ENCODE measurements at regions not wholly inside any gene's neighbourhood (a gene's known extent, or its start where the extent isn't known, plus 50 kb on each side); places are given as distances from the start of the nearest gene placed in this dataset.

- WGBS (ENCODE audit: insufficient coverage, insufficient read length) = no CpG with 5 or more reads among the region's 7 CpGs
Observed at GRCh38 chr9:79043916-79044315, 527.8 kb upstream of the TLE4 start.

GRCh38 chr9:79046401-79046800 lies 525.4 kb upstream of the TLE4 start:
- no peak overlapping the region for H3K4me3 ChIP-seq (ENCODE audit: low read length)
- no peaks in the 10 kb centered on the region for H3K36me3 ChIP-seq (ENCODE audit: control insufficient read depth, insufficient read depth, low read length)
- no CpG with 5 or more reads among the region's 2 CpGs for WGBS (ENCODE audit: insufficient coverage, insufficient read length)
- H3K9me3 ChIP-seq (ENCODE audit: control insufficient read depth, insufficient read depth, low read length) = no peaks in the 10 kb centered on the region
- no peak for DNase-seq (ENCODE audit: low read depth, low spot score)
- H3K4me1 ChIP-seq (ENCODE audit: control insufficient read depth, insufficient read depth, low read length) = no peaks in the 10 kb centered on the region
- no peaks in the 10 kb centered on the region for H3K27me3 ChIP-seq (ENCODE audit: control insufficient read depth, insufficient read depth, low read length)
- no peak overlapping the region for H3K27ac ChIP-seq (ENCODE audit: low read length)

More at GRCh38 chr9:79043916-79044315, 527.8 kb upstream of the TLE4 start:
- no peaks in the 10 kb centered on the region for H3K4me1 ChIP-seq (ENCODE audit: control insufficient read depth, insufficient read depth, low read length)
- H3K36me3 ChIP-seq (ENCODE audit: control insufficient read depth, insufficient read depth, low read length) = no peaks in the 10 kb centered on the region
- no peak for DNase-seq (ENCODE audit: low read depth, low spot score)
- no peak overlapping the region for H3K27ac ChIP-seq (ENCODE audit: low read length)
- H3K4me3 ChIP-seq (ENCODE audit: low read length) = no peak overlapping the region
- H3K9me3 ChIP-seq (ENCODE audit: control insufficient read depth, insufficient read depth, low read length) = no peaks in the 10 kb centered on the region
- no peaks in the 10 kb centered on the region for H3K27me3 ChIP-seq (ENCODE audit: control insufficient read depth, insufficient read depth, low read length)

DNA sequence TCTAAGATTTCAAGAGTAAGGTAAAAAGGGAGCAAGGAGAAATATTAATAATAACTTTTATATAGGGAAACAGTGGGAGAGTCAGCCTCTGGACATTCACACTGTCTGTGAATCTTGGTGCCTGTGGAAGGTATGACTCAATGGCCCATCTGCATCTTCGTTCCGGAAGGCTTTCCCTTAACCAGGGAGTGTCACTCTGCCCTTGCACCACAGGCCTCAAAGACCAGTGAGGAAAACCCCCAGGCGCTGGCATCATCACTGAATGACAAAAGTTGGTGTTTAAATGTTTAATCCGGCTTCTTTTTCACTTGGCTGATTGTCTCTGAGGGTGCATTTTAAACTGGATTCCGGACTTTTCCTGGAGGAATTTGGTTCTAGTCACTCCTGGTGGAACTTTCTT lies 522.4 kb upstream of the TLE4 start:
- no peak overlapping the region for H3K4me3 ChIP-seq (ENCODE audit: low read length)
- no peaks in the 10 kb centered on the region for H3K4me1 ChIP-seq (ENCODE audit: control insufficient read depth, insufficient read depth, low read length)
- no peaks in the 10 kb centered on the region for H3K27me3 ChIP-seq (ENCODE audit: control insufficient read depth, insufficient read depth, low read length)
- no peak for DNase-seq (ENCODE audit: low read depth, low spot score)
- H3K36me3 ChIP-seq (ENCODE audit: control insufficient read depth, insufficient read depth, low read length) = no peaks in the 10 kb centered on the region
- no peak overlapping the region for H3K27ac ChIP-seq (ENCODE audit: low read length)
- H3K9me3 ChIP-seq (ENCODE audit: control insufficient read depth, insufficient read depth, low read length) = no peaks in the 10 kb centered on the region
- no CpG with 5 or more reads among the region's 5 CpGs for WGBS (ENCODE audit: insufficient coverage, insufficient read length)

DNA sequence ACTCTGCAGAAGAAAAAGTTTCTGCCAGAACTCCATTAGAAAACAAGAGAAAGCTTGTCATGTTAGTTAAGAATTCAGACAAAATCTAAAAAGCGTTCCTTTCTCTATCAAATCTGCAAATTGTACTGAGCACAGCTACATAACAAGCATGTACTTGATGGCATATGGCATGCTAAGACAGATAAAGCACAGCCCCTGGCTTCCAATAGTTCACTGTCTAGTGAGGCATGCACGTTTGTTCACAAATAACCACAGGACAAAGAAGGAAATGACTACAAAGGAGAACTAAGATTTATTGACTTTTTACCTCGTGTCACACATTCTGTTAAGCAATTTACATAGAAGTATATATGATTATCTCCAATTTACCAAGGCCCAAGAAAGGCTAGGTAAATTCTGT lies 518.2 kb upstream of the TLE4 start:
- Histone ChIP-seq H3K27ac (ENCODE audit: low read length) (no peak overlapping the region), H3K4me1 (ENCODE audit: control insufficient read depth, insufficient read depth, low read length) (no peaks in the 10 kb centered on the region), H3K36me3 (ENCODE audit: control insufficient read depth, insufficient read depth, low read length) (no peaks in the 10 kb centered on the region), H3K27me3 (ENCODE audit: control insufficient read depth, insufficient read depth, low read length) (no peaks in the 10 kb centered on the region), H3K4me3 (ENCODE audit: low read length) (no peak overlapping the region), H3K9me3 (ENCODE audit: control insufficient read depth, insufficient read depth, low read length) (no peaks in the 10 kb centered on the region)
- WGBS (ENCODE audit: insufficient coverage, insufficient read length) = no CpG with 5 or more reads among the region's 3 CpGs
- DNase-seq (ENCODE audit: low read depth, low spot score) = no peak

DNA sequence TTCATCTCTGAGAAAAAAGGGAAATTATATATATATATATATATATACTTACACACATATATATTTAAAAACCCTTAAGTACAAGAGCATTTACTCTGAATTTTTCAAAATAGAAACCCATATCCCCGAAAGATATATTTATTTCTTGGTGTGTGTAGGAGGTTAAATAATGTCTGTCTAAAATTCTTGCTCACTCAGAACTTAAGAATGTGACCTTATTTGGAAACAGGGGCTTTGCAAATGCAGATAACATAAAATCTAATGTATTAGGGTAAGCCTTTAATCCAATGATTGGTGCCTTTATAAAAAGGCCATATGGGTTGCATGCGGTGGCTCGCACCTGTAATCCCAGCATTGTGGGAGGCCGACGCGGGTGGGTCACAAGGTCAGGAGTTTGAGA lies 517.3 kb upstream of the TLE4 start:
- Histone ChIP-seq H3K27me3 (ENCODE audit: control insufficient read depth, insufficient read depth, low read length) (no peaks in the 10 kb centered on the region), H3K36me3 (ENCODE audit: control insufficient read depth, insufficient read depth, low read length) (no peaks in the 10 kb centered on the region), H3K4me1 (ENCODE audit: control insufficient read depth, insufficient read depth, low read length) (no peaks in the 10 kb centered on the region), H3K9me3 (ENCODE audit: control insufficient read depth, insufficient read depth, low read length) (no peaks in the 10 kb centered on the region), H3K4me3 (ENCODE audit: low read length) (no peak overlapping the region), H3K27ac (ENCODE audit: low read length) (no peak overlapping the region)
- DNase-seq (ENCODE audit: low read depth, low spot score) = no peak
- no CpG with 5 or more reads among the region's 6 CpGs for WGBS (ENCODE audit: insufficient coverage, insufficient read length)

GRCh38 chr9:79056041-79056440 lies 515.7 kb upstream of the TLE4 start:
- Histone ChIP-seq H3K36me3 (ENCODE audit: control insufficient read depth, insufficient read depth, low read length) (no peaks in the 10 kb centered on the region), H3K4me1 (ENCODE audit: control insufficient read depth, insufficient read depth, low read length) (no peaks in the 10 kb centered on the region), H3K9me3 (ENCODE audit: control insufficient read depth, insufficient read depth, low read length) (no peaks in the 10 kb centered on the region), H3K27ac (ENCODE audit: low read length) (no peak overlapping the region), H3K27me3 (ENCODE audit: control insufficient read depth, insufficient read depth, low read length) (no peaks in the 10 kb centered on the region), H3K4me3 (ENCODE audit: low read length) (no peak overlapping the region)
- no peak for DNase-seq (ENCODE audit: low read depth, low spot score)
- no CpG with 5 or more reads among the region's 5 CpGs for WGBS (ENCODE audit: insufficient coverage, insufficient read length)

- no peaks in the 10 kb centered on the region for H3K4me1 ChIP-seq (ENCODE audit: control insufficient read depth, insufficient read depth, low read length)
Observed at GRCh38 chr9:79057576-79057975, 514.2 kb upstream of the TLE4 start.

GRCh38 chr9:79060766-79061165 lies 511.0 kb upstream of the TLE4 start:
- no peaks in the 10 kb centered on the region for H3K4me1 ChIP-seq (ENCODE audit: control insufficient read depth, insufficient read depth, low read length)
- H3K9me3 ChIP-seq (ENCODE audit: control insufficient read depth, insufficient read depth, low read length) = no peaks in the 10 kb centered on the region
- no CpG with 5 or more reads among the region's 1 CpG for WGBS (ENCODE audit: insufficient coverage, insufficient read length)
- no peaks in the 10 kb centered on the region for H3K27me3 ChIP-seq (ENCODE audit: control insufficient read depth, insufficient read depth, low read length)
- DNase-seq (ENCODE audit: low read depth, low spot score) = no peak
- H3K4me3 ChIP-seq (ENCODE audit: low read length) = no peak overlapping the region
- H3K36me3 ChIP-seq (ENCODE audit: control insufficient read depth, insufficient read depth, low read length) = no peaks in the 10 kb centered on the region
- H3K27ac ChIP-seq (ENCODE audit: low read length) = no peak overlapping the region

More at GRCh38 chr9:79057576-79057975, 514.2 kb upstream of the TLE4 start:
- Histone ChIP-seq H3K36me3 (ENCODE audit: control insufficient read depth, insufficient read depth, low read length) (no peaks in the 10 kb centered on the region), H3K27ac (ENCODE audit: low read length) (no peak overlapping the region), H3K4me3 (ENCODE audit: low read length) (no peak overlapping the region), H3K27me3 (ENCODE audit: control insufficient read depth, insufficient read depth, low read length) (no peaks in the 10 kb centered on the region), H3K9me3 (ENCODE audit: control insufficient read depth, insufficient read depth, low read length) (no peaks in the 10 kb centered on the region)
- no peak for DNase-seq (ENCODE audit: low read depth, low spot score)

DNA sequence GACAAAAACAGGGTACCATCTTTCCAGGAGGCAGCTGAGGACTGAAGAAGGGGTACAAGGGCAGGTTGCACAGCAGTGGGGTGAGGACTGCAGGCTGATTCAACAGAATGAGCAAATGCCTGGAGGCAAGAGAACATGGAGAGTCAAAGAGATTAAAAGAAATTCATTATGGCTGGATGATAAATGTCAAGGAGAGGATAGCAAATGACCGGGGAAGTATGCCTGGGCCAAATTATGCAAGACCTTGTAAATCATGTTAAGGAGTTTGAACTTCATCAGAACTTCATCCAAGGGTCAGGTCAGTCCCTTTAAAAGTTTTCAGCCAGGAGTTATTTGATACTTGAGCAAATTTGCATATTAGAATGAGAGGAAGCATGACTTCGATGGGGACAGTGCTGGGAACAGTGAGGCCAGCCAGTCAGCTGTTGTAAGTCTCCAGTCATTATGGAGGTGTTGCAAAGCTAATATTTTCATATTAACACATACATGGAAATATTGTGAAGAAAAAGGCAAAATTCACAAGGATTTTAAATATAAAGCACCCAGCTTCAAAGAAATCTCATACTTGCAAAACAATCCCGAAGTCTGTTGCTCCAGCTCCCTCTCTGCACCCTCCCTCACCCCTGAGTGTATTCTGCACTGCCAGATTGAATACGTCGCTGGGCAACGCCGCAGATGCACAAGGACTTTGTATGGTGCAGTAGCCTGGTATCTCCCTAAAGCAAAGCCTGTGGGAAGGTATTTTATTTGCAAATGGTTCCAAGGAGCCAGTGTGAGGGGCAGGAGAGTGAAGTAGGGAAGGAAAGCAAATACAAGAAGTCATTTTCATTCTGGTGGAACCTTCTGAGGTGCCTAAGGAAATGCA lies 509.8 kb upstream of the TLE4 start:
- H3K27me3 ChIP-seq (ENCODE audit: control insufficient read depth, insufficient read depth, low read length) = no peaks in the 10 kb centered on the region
- H3K36me3 ChIP-seq (ENCODE audit: control insufficient read depth, insufficient read depth, low read length) = no peaks in the 10 kb centered on the region
- no CpG with 5 or more reads among the region's 7 CpGs for WGBS (ENCODE audit: insufficient coverage, insufficient read length)
- no peak overlapping the region for H3K4me3 ChIP-seq (ENCODE audit: low read length)
- H3K4me1 ChIP-seq (ENCODE audit: control insufficient read depth, insufficient read depth, low read length) = no peaks in the 10 kb centered on the region
- H3K27ac ChIP-seq (ENCODE audit: low read length) = no peak overlapping the region
- no peak for DNase-seq (ENCODE audit: low read depth, low spot score)
- H3K9me3 ChIP-seq (ENCODE audit: control insufficient read depth, insufficient read depth, low read length) = no peaks in the 10 kb centered on the region

DNA sequence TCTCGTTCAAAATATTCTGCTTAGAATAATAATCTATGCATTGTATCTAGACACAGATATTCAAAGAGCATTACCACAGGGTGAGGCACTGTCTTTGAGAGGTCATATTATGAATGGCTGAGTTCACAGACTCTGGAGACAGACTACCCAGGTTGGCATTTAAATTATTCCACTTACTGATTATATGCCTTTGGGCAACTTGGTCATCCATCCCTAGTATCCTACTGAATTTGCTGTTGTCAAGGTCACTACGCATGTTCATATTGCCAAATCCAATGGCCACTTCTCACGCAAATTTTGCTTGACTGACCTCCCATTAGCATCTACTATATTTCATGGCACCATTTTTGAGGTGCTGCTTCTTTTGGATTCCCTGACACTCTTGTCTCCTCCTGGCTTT lies 498.6 kb upstream of the TLE4 start:
- no peaks in the 10 kb centered on the region for H3K9me3 ChIP-seq (ENCODE audit: control insufficient read depth, insufficient read depth, low read length)
- WGBS (ENCODE audit: insufficient coverage, insufficient read length) = no CpG with 5 or more reads among the region's 3 CpGs
- H3K4me1 ChIP-seq (ENCODE audit: control insufficient read depth, insufficient read depth, low read length) = no peaks in the 10 kb centered on the region
- H3K27me3 ChIP-seq (ENCODE audit: control insufficient read depth, insufficient read depth, low read length) = no peaks in the 10 kb centered on the region
- H3K27ac ChIP-seq (ENCODE audit: low read length) = no peak overlapping the region
- DNase-seq (ENCODE audit: low read depth, low spot score) = no peak
- H3K4me3 ChIP-seq (ENCODE audit: low read length) = no peak overlapping the region
- H3K36me3 ChIP-seq (ENCODE audit: control insufficient read depth, insufficient read depth, low read length) = no peaks in the 10 kb centered on the region

GRCh38 chr9:79080536-79080935 lies 491.2 kb upstream of the TLE4 start:
- Histone ChIP-seq H3K4me1 (ENCODE audit: control insufficient read depth, insufficient read depth, low read length) (no peaks in the 10 kb centered on the region), H3K4me3 (ENCODE audit: low read length) (no peak overlapping the region), H3K27me3 (ENCODE audit: control insufficient read depth, insufficient read depth, low read length) (no peaks in the 10 kb centered on the region), H3K36me3 (ENCODE audit: control insufficient read depth, insufficient read depth, low read length) (no peaks in the 10 kb centered on the region), H3K27ac (ENCODE audit: low read length) (no peak overlapping the region), H3K9me3 (ENCODE audit: control insufficient read depth, insufficient read depth, low read length) (no peaks in the 10 kb centered on the region)
- no CpG with 5 or more reads among the region's 2 CpGs for WGBS (ENCODE audit: insufficient coverage, insufficient read length)
- DNase-seq (ENCODE audit: low read depth, low spot score) = no peak

Measured in iPS DF 6.9 (cell line).